ENCODE measurements at regions not wholly inside any gene's neighbourhood (a gene's known extent, or its start where the extent isn't known, plus 50 kb on each side); places are given as distances from the start of the nearest gene placed in this dataset.

DNA sequence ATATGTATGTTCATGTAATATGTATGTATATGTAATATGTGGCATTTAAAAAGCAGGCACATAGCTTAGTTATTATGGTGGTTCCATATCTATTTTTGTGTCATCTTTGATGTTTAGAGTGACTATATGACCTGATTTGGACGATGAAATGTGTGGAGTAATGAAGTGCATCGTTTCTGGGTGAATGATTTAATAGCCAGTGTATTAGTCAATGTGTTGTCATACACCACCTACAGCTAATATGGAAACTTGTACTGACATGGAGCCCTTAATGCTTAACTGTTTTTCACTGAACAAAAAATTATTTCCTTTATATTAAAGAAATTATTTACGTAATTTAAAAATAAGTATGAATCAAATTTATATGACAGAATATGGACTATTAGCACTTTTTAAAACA is 292.3 kb upstream of the FSTL5 start:
- no peak for DNase-seq

DNA sequence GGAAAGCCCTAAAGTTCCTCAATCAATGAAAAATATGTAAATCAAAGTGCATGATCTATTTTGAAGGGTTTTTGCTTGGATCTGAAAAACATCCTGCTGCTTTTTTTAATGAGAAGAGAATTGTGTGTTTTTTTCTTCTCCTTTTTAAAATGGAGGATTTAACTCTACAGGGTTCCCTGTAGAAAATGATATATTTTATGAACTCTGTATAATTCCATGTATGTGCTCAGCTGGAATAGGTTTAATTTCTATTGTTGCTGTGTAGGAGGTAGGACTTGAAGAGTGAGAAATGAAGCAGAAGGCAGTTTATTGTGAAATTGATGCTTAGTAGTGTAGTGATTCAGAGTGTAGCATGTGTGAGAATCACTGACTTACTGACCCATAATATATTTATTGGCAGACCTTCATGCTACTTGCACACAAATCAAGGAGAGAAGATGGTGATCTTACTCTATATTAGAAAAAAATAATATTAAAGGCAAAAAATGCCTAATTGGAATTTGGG is 286.8 kb upstream of the FSTL5 start:
- DNase-seq, result no peak

GRCh38 chr4:162443510-162443909 is 279.7 kb upstream of the FSTL5 start:
- DNase-seq, result no peak

DNA sequence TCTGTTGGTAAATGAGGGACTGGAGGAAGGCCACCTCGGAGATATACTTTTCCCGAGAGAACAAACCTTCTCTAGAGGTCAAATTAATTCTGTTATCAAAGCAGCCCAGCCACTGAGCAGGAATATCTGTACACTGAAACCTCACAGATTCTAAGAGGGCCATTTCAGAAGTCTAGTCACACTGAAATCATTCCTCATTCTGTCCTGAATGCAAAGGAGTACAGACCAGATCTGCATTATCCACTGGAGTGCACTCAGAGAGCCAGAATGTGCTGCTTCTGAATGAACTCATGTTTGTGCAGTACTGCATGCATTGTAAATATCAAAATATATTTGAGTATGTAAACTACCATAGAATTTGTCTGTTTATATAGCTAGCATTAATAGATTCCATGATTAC is 278.3 kb upstream of the FSTL5 start:
- no peak for DNase-seq

DNA sequence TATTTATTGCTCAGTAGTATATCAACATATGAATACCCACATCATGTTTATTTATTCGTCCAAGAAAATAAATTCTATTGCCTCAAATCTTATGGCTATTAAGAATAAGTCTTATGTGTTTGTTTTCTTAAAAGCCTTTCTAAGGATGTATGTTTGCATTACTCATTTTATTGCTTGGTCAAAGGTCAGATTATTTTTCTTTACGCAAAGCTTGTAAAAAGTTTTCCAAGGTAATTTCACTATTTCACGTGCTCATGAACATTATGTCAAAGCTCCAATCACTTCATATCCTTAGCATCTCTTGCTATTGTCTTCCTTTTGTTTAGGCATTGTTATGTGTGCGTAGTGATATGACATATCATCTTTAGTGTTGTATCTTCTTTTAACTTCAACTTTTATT is 258.5 kb upstream of the FSTL5 start:
- no peak for DNase-seq

GRCh38 chr4:162410854-162411253 is 247.1 kb upstream of the FSTL5 start:
- no peak for DNase-seq

- no peak for DNase-seq
Observed at GRCh38 chr4:162409048-162409447, 245.2 kb upstream of the FSTL5 start.

- no peak for DNase-seq
Observed at GRCh38 chr4:162408309-162408708, 244.5 kb upstream of the FSTL5 start.

- DNase-seq, result no peak
Observed at GRCh38 chr4:162406637-162407365, 243.0 kb upstream of the FSTL5 start.

DNA sequence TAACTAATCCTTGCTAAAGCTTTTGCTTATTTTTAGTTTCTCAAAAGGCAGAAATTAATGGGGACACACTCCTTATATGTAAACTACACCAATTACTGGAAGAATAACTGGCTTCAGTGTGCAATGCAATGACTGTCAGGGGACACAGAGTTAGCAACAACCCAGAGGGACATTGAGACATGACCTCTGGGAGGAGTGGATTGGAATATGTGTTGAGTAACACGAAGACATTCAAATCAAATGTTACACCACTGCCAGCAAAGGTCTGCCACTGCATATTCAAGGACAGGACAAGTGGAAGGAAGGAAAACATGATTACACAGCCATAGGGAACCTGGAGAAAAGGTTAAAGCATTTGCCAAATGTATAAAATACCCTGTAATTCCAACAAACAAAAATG is 240.1 kb upstream of the FSTL5 start:
- no peak for DNase-seq

GRCh38 chr4:162403419-162403818 is 239.6 kb upstream of the FSTL5 start:
- DNase-seq, result no peak

- no peak for DNase-seq
Observed at GRCh38 chr4:162401021-162401420, 237.2 kb upstream of the FSTL5 start.

- DNase-seq, result no peak
Observed at GRCh38 chr4:162392946-162393345, 229.1 kb upstream of the FSTL5 start.

GRCh38 chr4:162366146-162366545 is 202.3 kb upstream of the FSTL5 start:
- DNase-seq, result no peak

GRCh38 chr4:162364651-162365050 is 200.9 kb upstream of the FSTL5 start:
- DNase-seq, result no peak

DNA sequence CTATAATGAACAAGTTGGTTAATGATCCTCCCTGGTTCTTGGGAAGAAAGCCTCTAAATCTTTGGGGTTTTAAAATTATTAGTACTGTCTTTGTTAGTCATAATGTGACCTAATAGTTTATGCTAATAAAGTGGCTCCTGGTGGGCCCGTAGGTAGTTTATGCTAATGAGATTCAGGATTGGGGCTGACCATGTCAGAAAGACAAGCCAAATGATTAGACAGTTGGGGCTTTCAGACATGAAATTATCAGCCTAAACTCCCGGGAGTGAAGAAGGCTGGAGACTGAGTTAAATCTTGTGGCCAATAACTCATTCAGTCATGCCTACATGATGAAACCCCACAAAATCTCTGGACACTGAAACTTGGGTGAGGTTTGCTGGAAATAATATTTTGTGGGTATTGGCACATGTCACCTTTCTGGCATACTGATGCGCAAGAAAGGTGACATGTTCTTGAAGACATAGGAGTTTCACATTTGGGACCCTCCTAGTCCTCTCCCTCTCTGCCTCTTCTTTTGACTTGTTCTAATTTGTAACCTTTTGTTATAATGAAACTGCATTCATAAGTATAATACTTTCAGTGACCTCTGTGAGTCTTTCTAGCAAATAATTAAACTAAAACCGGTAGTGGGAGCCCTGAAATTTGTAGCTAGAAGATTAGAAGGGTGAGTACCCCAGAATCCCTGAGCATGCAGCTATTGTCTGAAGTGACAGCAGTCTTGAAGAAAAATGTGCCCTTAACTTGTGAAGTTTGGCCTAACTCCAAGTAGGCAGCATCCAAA is 196.8 kb upstream of the FSTL5 start:
- DNase-seq, result no peak

DNA sequence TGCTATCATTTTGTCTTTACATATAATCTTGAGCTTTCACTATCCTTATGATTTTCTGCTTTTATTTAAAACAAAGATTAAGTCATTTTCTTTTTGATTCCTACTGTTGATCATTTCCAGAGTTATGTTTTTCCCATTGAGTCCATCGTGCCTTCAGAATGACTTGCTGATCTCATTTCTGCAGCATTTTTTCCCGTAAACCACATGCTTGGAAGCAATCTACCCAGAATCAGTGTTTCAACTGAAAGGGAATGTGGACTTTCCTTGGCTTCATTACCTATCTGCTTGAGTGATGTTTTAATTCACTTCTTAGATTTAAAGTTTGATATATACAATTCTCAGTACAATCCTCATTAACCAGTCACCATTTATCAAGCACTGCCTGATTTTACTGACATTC is 192.4 kb upstream of the FSTL5 start:
- DNase-seq, result no peak

- DNase-seq, result no peak
Observed at GRCh38 chr4:162352580-162353107, 188.8 kb upstream of the FSTL5 start.

DNA sequence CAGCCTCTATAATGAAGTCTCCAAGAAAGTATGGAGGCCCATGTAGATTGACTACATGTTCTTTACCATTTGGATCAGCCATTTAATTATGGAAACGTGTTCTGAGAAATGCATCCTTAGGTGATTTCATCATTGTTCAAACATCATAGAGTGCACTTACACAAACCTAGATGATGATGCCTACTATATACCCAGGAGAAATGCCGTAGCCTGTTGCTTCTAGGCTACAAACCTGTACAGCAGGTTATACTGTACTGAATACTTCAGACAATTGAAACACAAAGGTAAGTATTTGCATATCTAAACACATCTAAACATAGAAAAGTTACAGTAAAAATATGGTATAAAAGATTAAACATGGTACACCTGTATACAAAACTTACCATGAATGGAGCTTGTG is 186.5 kb upstream of the FSTL5 start:
- DNase-seq, result no peak

GRCh38 chr4:162349395-162349794 is 185.6 kb upstream of the FSTL5 start:
- no peak for DNase-seq

GRCh38 chr4:162347842-162348213 is 184.0 kb upstream of the FSTL5 start:
- DNase-seq, result no peak

- no peak for DNase-seq
Observed at GRCh38 chr4:162347156-162347841, 183.5 kb upstream of the FSTL5 start.

- DNase-seq, result no peak
Observed at GRCh38 chr4:162343967-162344366, 180.2 kb upstream of the FSTL5 start.

DNA sequence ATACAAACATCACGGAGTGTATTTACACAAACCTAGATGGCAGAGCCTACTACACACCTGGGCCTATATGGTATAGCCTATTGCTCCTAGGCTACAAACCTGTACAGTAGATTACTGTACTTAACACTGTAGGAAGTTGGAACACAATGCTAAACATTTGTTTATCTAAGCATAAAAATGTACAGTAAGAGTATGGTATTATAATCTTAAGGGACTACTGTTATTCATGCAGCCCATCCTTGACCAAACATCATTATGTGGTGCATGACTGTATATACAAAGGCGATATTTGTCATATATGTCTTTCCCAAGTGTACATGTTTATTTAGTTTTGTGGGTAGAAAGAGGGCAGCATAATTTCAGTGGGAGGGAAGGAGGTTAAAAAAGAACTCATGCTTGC is 177.7 kb upstream of the FSTL5 start:
- no peak for DNase-seq

Measured in inflammatory macrophage treated with lipopolysaccharide for 4 hours (primary cell).